NCI-H82 (cell line): ENCODE measurements at regions not wholly inside any gene's neighbourhood (a gene's known extent, or its start where the extent isn't known, plus 50 kb on each side); places are given as distances from the start of the nearest gene placed in this dataset.

Experiments used
- DNase-seq: peaks from one replicate; lab custom pipeline; 2025; lab: John Stamatoyannopoulos, UW

DNA sequence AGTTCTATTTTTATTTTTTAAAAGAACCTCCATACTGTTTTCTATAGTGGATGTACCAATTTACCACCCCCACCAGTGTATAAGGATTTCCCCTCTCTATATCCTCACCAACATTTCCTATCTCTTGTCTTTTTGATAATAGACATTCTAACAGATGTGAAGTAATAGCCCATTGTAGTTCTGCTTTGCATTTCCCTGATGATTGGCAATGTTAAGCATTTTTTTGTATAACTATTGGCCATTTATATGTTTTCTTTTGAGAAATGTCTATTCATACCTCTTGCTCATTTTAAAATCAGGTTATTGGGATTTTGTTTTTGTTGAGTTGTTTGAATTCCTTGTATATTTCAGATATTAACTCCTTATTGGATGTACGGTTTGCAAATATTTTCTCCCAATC is 251.1 kb upstream of the HTR2C start:
- DNase-seq = no peak

DNA sequence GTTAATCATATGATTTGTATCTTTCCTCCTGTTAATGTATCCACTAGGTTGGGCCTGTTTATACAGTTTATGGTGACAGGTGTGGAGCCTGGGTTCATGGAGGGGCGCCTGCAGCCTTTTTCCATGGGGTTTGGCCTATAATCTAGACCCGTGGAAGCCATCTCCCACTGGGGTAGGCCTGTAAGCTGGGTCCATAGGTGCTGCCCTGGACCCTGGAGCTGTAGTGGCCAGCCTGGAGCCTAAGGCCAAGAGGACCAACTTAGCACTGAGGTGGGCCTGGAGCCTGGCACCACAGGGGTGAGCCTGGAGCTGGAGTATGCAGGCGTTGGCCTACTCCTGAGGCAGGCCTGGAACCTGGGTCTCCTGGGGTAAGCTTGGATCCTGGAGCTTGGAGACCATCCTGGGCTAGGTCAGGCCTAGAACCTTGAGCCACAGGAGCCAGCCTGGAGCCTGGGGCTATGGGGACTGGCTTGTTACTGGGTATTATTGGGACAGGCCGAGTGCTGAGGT is 249.4 kb upstream of the HTR2C start:
- no peak for DNase-seq

- no peak for DNase-seq
Measured at GRCh38 chrX:114338870-114339269, 245.0 kb upstream of the HTR2C start.

DNA sequence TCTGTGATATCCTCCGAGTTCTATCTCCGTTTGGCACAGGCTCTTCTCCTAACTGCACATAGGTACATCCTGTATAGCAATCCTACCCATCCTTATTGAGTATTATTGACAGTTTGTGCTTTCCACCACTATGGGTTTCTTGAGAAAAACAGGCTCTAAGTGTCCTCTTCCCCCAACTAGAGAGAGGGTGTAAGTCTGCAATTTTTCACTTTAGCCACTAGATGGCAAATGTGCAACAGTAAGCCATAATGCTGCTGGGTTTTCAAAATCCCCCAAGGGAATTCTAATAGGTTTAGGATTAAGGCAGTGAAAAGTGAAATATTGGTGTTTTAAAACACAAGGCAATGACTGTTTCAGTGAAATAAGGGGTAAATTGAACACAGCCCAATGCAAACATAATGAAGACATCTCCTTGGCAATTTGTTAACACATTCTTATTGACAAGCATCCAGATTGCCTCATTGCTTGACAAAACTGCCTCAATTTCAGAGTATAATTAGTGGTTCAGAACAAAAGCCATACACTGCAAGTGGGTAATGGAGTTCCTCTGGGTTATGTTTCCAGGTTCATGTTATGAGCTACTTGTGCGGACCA is 239.0 kb upstream of the HTR2C start:
- peak; percentile 88 for DNase-seq

- no peak for DNase-seq
Measured at GRCh38 chrX:114361076-114361725, 222.7 kb upstream of the HTR2C start.

DNA sequence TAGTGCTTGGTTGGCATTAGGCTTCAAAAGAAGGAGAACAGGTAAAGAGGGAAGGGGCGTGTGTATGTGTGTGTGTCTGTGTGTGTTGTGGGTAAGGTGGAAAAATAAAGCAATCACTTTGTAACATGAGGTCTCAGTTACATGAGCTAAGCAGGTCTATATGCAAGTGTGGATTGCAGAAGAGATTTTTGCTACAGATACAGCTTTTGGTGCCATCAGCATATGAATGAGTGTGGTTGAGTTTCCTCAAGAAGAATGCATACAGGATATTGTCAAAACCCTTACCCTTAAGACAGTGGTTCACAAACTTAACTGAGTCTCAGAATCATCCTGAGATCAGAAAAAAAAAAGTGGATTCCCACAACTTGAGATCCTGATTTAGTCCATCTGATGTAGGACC is 220.5 kb upstream of the HTR2C start:
- no peak for DNase-seq

GRCh38 chrX:114365065-114365834 is 218.6 kb upstream of the HTR2C start:
- DNase-seq = no peak

- DNase-seq = no peak
Measured at GRCh38 chrX:114372937-114373336, 210.9 kb upstream of the HTR2C start.

DNA sequence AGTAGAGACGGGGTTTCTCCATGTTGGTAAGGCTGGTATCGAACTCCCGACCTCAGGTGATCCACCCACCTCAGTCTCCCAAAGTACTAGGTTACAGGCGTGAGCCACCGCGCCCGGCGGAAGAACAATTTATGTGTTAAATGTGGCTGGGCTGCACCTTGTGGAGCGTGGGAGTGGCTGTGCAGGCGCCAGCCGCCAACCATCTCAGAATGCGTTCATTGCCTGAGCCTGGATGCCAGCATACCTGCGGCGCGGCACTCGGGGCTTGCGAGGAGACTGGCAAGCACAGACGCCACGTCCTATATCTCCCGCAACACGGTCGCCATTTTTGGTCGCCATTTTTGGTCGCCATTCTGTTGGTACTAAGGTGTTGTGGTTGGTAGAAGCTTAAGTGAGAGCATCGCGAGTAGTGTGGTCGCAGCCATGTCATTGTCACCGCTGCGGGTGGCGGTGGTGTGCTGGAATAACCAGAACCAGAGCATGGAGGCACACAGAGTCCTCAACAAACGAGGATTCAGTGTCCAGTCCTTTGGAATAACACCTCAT is 193.6 kb upstream of the HTR2C start:
- DNase-seq = no peak
